GM12891 (cell line): ENCODE measurements at regions not wholly inside any gene's neighbourhood (a gene's known extent, or its start where the extent isn't known, plus 50 kb on each side); places are given as distances from the start of the nearest gene placed in this dataset.

ENCODE experiments used
- PAX5 ChIP-seq: IDR thresholded peaks from 2 replicates; pipeline ENCODE4 v1.6.1; 2011; ENCODE audit warnings: low read length, moderate library complexity, mild to moderate bottlenecking; ENCODE audit not compliant: insufficient read depth, severe bottlenecking
- POLR2A ChIP-seq: IDR thresholded peaks from 2 replicates; pipeline ENCODE4 v1.6.1; 2011; ENCODE audit warnings: low read depth, low read length, control low read depth
- POLR2AphosphoS5 ChIP-seq: IDR thresholded peaks from 2 replicates; pipeline ENCODE4 v1.6.1; 2011; ENCODE audit warnings: low read depth, low read length, control low read depth
- POU2F2 ChIP-seq: IDR thresholded peaks from 2 replicates; pipeline ENCODE4 v1.6.1; 2011; ENCODE audit warnings: low read depth, mild to moderate bottlenecking, control low read depth, low read length, moderate library complexity
- SPI1 ChIP-seq: IDR thresholded peaks from 2 replicates; pipeline ENCODE4 v1.6.1; 2011; ENCODE audit warnings: low read depth, low read length, control low read depth
- TAF1 ChIP-seq: IDR thresholded peaks from 2 replicates; pipeline ENCODE4 v1.6.1; 2011; ENCODE audit warnings: low read depth, low read length, control low read depth

- TF ChIP-seq POLR2AphosphoS5: no peak
- no peak for TF ChIP-seq POLR2A
- no peak for TF ChIP-seq SPI1
- TF ChIP-seq TAF1: no peak
- TF ChIP-seq PAX5: no peak
- TF ChIP-seq POU2F2: no peak
Observed at GRCh38 chr4:188754372-188755002, 615.2 kb downstream of the TRIML1 start.
